ENCODE measurements at regions not wholly inside any gene's neighbourhood (a gene's known extent, or its start where the extent isn't known, plus 50 kb on each side); places are given as distances from the start of the nearest gene placed in this dataset.

GRCh38 chr5:18050776-18051175 lies 416.5 kb downstream of the TAF11L14 start:
- DNase-seq, result no peak

DNA sequence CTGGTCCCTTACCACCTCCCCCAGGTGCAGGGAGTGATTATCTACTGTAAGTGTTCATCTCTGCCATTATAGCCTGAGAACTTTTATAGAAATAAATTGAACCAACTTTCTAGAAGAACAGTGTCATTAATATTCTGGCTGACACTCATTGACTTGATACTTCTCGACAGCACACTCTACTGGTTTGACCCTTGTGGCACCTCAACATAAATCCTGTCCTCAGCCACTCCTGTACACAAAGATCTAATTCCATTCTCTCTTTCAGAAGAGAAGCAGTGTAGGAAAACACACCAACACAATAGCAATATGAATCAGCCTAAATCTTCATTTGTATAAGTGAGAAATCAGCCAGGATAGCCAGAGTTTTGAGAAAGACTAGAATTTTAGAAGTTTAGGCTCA lies 417.7 kb downstream of the TAF11L14 start:
- no peak for DNase-seq

DNA sequence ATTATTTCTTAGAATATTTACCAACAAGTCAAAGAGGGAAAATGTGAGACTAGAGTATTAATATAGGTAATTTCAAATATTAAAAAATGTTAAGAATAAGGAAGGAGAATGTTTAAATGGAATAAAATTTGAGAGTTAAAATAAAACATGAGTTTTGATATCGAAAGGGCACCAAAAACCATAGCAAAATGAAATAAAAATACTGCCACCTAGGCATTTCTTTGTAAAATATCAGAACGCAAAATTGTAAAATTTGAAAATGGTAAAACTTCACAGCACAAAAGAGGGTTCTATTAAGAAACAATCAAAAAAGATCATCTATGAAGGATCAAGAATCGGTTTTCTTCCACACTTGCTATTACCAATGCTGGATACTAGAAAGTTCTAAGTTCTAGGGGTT lies 418.3 kb downstream of the TAF11L14 start:
- no peak for DNase-seq

DNA sequence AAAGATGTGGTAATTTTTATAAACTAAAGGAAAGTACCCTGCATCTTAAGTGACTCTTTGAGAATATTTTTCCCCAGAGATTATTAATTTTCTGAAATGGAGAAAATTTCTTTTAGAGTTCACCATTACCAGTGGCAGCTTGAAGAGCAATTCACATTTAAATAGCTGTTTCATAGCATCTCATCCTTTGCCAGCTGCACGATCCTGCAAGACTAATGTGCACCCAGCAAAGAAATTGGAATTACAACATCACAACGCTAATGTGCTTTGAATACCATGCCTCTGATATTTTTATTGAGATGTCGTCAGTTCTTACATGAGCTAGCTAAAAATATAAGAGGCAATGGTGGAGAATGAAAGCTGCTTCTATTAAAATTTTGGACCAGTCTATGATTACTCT lies 423.5 kb downstream of the TAF11L14 start:
- DNase-seq, result no peak

GRCh38 chr5:18067615-18068014 lies 433.4 kb downstream of the TAF11L14 start:
- DNase-seq, result no peak

DNA sequence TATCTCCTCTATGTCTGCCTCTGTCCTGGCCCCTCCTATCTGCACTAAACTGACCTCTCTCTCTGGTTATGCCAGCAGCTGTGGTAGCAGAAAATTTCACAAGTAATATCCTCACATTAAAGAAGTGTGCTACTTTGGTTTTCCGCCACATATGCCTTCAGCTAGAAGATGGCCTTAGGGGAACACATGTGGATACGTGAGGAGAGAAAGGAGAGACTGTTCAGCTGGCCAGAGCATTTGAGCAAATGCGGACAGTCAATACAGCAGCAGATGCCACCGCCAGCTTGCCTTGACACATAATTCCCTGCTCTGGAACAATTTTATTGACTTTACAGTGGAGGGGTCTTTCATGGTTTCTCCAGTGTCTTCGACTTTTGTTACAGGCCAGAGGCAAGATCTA lies 434.6 kb downstream of the TAF11L14 start:
- DNase-seq, result no peak

GRCh38 chr5:18069790-18070189 lies 435.5 kb downstream of the TAF11L14 start:
- no peak for DNase-seq

DNA sequence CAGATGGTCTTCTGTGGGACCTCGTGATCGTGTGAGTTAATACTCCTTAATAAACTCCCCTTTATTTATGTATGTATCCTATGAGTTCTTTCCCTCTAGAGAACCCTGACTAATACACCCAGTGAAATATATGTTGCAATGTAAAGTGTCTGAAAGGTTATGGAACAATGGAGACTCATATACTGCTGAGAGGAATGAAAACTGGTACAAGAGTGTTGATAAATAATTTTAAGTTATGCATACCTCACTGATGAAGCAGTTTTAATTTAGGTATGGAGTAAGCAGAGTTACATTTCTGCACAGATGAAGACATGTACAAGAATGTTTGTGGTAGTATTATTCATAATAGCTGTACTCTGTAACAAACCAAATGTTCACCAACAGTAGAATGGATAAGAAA lies 438.3 kb downstream of the TAF11L14 start:
- no peak for DNase-seq

- DNase-seq, result no peak
Observed at GRCh38 chr5:18074961-18075360, 440.7 kb downstream of the TAF11L14 start.

- DNase-seq, result no peak
Observed at GRCh38 chr5:18078157-18078556, 443.9 kb downstream of the TAF11L14 start.

DNA sequence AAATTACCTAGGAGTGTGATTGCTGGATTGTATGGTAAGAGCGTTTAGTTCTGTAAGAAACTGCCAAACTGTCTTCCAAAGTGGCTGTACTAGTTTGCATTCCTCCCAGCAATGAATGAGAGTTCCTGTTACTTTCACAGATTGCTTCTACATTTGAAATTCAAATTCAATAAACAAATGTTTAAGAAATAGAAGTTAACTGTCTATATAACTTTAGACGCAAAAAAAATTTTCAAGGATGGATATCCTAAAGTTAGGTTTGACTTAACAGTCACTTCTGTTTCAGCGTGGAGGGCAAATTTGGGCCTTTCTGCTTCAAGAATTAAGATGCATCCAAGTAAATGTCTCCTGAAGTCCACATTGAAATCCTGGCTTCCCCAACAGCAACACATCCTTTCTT lies 445.6 kb downstream of the TAF11L14 start:
- DNase-seq, result no peak

- DNase-seq, result no peak
Observed at GRCh38 chr5:18088020-18088579, 453.8 kb downstream of the TAF11L14 start.

DNA sequence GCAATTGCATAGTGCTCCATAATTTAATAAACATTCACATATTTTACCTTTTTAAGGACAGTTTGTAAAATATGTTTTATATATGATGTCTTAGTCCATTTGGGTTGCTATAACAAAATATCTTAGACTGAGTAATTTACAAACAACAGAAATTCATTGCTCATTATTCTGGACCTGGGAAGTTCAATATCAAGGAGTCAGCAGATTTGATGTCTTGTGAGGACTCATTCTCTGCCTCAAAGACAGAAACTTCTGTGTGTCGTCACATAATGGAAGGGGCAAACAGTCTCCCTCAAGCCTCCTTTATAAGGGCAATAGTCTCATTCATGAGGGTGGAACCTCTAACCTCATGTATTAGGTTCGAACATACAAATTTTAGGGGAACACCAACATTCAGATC lies 455.9 kb downstream of the TAF11L14 start:
- no peak for DNase-seq

- no peak for DNase-seq
Observed at GRCh38 chr5:18091142-18091541, 456.9 kb downstream of the TAF11L14 start.

- DNase-seq, result no peak
Observed at GRCh38 chr5:18091758-18092157, 457.5 kb downstream of the TAF11L14 start.

DNA sequence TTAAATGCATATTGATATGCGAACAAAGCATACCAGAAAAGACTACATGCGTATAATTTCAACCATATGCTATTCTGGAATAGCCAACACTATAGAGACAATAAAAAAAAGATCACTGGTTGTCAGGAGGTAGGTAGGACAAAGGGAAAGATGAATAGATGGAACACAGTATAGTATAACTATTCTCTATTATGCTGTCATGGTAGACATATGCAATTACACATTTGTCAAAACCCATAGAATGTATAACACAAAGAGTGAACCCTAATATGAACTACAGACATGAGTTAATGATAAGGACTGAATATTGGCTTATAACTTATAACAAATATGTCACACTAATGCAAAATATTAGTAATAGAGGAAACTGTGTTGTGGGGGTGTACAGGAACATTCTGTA lies 460.8 kb downstream of the TAF11L14 start:
- DNase-seq, result no peak

- DNase-seq, result no peak
Observed at GRCh38 chr5:18097817-18098216, 463.6 kb downstream of the TAF11L14 start.

DNA sequence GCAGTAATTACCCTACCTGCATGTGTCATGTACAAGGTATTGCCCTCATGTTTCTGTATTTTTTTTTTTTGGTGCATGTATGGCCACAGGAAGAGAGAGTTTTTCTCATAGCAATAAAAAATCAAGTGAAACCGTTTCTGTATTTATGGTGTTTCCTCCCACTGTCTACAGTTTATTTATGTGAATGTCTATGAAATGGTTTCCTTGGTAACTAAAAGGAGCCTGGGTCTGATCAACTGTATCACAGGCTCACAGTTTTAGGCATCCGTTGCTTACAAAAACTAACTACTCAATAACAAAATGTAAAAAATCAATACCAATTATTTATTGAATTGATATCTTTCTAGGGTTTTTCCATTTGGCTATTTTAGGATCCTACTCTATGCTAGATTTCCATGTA lies 464.4 kb downstream of the TAF11L14 start:
- DNase-seq, result no peak

- DNase-seq, result no peak
Observed at GRCh38 chr5:18099261-18099660, 465.0 kb downstream of the TAF11L14 start.

DNA sequence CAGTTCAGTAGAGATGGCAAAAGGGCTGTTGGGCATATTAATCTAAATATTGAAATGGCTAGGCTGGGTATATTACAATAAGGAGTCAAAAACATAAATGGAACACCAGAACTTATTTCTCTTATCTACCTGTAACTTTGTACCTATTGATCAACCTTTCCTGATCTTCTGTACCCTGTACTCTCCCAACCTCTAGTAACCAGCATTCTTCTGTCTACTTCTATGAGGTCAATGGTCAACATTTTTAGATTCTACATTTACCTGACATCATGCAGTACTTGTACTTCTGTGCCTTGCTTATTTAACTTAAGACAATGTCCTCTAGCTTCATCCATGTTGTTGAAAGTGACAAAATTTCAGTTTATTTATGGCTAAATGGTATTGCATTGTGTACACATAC lies 467.3 kb downstream of the TAF11L14 start:
- DNase-seq, result no peak

DNA sequence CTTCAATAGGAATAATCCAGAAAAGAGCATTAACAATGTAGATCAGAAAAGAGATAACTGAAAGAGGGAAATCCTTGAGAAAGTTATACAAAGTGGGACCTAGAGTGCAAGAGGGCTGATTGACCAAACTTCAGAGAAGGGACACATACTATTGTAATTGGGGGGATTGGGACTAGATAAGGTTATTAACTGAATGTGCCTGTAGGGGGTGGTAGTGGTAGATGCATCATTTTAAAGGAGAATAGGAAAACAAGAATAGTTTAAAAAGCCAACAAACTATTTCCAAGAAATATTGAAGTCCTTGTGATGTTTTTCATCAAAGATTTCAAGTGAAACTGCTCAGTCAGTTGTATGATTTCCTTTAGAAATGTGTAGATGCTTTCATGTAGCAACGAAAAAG lies 468.5 kb downstream of the TAF11L14 start:
- DNase-seq, result no peak

DNA sequence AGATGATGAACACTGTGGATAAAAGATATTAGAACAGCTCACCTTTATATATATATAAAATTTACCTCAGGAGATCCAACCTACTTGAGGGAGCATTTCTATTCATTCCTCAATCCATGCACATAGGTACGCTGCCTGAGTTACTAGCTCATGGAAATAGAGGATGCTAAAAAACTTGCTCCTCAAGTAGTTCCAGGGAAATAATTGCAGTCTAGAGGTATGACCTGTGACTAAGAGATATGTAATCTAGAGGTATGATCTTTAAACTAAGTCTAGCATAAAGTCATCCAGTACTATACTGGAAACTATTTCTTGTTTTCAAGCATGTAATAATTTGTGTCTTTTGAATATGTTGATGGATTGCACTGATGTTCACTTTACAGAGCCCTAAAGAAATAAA lies 471.2 kb downstream of the TAF11L14 start:
- no peak for DNase-seq

DNA sequence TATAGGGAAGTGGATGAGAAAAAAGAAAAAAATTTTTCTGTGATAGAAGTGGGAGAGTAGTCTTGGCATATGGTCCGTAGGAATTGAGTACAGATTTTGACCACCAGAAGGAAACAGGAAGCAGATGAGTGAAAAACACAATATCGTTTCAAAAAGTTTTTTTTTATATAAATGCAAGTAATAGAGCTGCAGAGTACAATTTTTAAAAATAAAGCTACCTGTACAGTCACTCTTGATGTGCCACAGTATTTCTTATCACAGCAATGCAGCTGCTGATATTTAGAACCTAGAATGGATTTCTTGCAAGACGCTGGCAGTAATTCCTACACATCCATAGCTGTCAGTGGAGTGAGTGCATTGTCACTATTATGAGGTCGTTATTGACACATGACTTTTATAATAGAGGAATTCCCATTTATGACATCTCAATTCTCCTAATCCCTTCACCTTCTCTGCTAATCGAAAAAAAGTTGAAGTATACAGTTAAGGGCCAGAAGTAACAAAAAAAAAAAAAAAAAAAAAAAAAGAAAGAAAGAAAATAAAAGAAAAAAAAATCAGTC lies 477.7 kb downstream of the TAF11L14 start:
- no peak for DNase-seq

GRCh38 chr5:18113721-18114120 lies 479.5 kb downstream of the TAF11L14 start:
- DNase-seq, result no peak

DNA sequence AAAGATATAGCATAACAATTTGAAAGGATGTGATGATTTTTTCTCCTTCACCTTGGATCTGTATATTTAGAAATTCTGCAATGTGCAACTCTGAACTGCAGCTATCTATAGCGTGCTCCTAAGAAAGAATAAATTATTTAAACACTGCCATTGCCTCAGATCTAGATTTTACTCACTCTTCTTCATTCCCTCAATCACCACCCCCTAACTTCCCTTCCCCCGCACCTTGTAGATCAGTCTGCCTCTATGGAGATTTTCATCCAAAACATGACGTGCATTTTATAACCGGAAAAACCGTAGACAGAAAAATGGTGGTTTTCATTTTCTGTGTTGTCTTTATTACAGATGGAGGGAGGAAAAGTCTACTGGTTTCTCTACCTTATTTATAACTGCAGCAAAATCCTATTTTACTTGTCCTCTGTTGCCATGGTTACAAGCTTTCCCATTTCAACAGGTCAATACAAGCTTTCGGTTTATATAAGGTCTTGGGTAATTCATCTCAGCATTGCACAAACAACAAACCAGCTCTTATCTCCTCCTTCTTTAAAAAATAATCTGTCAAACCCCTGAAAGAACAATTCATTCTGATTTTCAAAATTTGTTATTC lies 480.0 kb downstream of the TAF11L14 start:
- DNase-seq, result no peak

Data from stimulated activated CD4-positive, alpha-beta T cell treated with anti-CD3 and anti-CD28 coated beads, Interleukin-15, amount 100 ng/mL, for 24 hours (primary cell).